GM19043 (cell line): ENCODE measurements at regions not wholly inside any gene's neighbourhood (a gene's known extent, or its start where the extent isn't known, plus 50 kb on each side); places are given as distances from the start of the nearest gene placed in this dataset.

ENCODE experiments used
- ATAC-seq: cut with Tn5 transposase; IDR thresholded peaks from one replicate; pipeline ENCODE4 v1.9.1; 2021; ENCODE audit warnings: low read depth; ENCODE audit not compliant: unreplicated experiment

- no peak for ATAC-seq
Observed at GRCh38 chr6:150711061-150711460, 111.4 kb downstream of the PLEKHG1 start.

- no peak for ATAC-seq
Observed at GRCh38 chr6:150711584-150712504, 112.2 kb downstream of the PLEKHG1 start.

- no peak for ATAC-seq
Observed at GRCh38 chr6:150712505-150713252, 113.0 kb downstream of the PLEKHG1 start.

GRCh38 chr6:150713487-150713886, 113.8 kb downstream of the PLEKHG1 start:
- ATAC-seq, result no peak

- ATAC-seq, result no peak
Observed at GRCh38 chr6:150713931-150714330, 114.2 kb downstream of the PLEKHG1 start.

- no peak for ATAC-seq
Observed at GRCh38 chr6:150715133-150715532, 115.4 kb downstream of the PLEKHG1 start.

- ATAC-seq, result no peak
Observed at GRCh38 chr6:150717419-150717818, 117.7 kb downstream of the PLEKHG1 start.

- no peak for ATAC-seq
Observed at GRCh38 chr6:150719099-150719766, 119.5 kb downstream of the PLEKHG1 start.

GRCh38 chr6:150719831-150720230, 120.1 kb downstream of the PLEKHG1 start:
- no peak for ATAC-seq

- peak; percentile 98 for ATAC-seq
Observed at GRCh38 chr6:150720774-150721233, 121.1 kb downstream of the PLEKHG1 start.

GRCh38 chr6:150721418-150722266, 122.0 kb downstream of the PLEKHG1 start:
- no peak for ATAC-seq

- ATAC-seq, result no peak
Observed at GRCh38 chr6:150722614-150723344, 123.1 kb downstream of the PLEKHG1 start.

GRCh38 chr6:150723345-150723658, 123.6 kb downstream of the PLEKHG1 start:
- ATAC-seq, result no peak

- ATAC-seq, result no peak
Observed at GRCh38 chr6:150723857-150724256, 124.2 kb downstream of the PLEKHG1 start.

GRCh38 chr6:150725795-150726194, 126.1 kb downstream of the PLEKHG1 start:
- ATAC-seq, result no peak

GRCh38 chr6:150729188-150729748, 129.6 kb downstream of the PLEKHG1 start:
- no peak for ATAC-seq

GRCh38 chr6:150730801-150731457, 131.2 kb downstream of the PLEKHG1 start:
- ATAC-seq, result no peak

- peak; percentile 71 for ATAC-seq
Observed at GRCh38 chr6:150732765-150733539, 132.6 kb upstream of the MTHFD1L start.
